K562 (cell line): ENCODE measurements at regions not wholly inside any gene's neighbourhood (a gene's known extent, or its start where the extent isn't known, plus 50 kb on each side); places are given as distances from the start of the nearest gene placed in this dataset.

Experiments used
- ATAC-seq: fragments of 200-7000 bp; cut with Tn5 transposase; 3 replicates; pipeline ENCODE4 v1.9.1; 2020; ENCODE audit warnings: moderate library complexity
- BruUV-seq: library from RNA; stranded (reverse); fragments of 400-500 nt; replicated peaks from 2 replicates; lab custom pipeline; 2021; lab: Mats Ljungman, UMichigan
- CTCF ChIA-PET: fragments of 300-600 bp; formaldehyde crosslinking; extraction: SDS; loops from one replicate; lab custom pipeline; 2021; ENCODE audit warnings: low intra/inter-chr PET ratio; lab: Yijun Ruan, JAX
- POLR2A ChIA-PET: fragments of 300-600, 350-650 bp; sonication (Branson Sonifier 250); formaldehyde crosslinking; extraction: SDS; loops from one replicate; lab custom pipeline; 2021; ENCODE audit warnings: antibody characterized with exemption, inconsistent platforms; lab: Yijun Ruan, JAX
- DNase-seq, 4 experiments: peaks; one replicate each; pipeline versions ENCODE4 v3.0.0 to v3.0.0-alpha.2; 2011 to 2018; ENCODE audit warnings: low spot score in 3 of 4, mixed read lengths in 3 of 4; ENCODE audit errors: extremely low read depth in 1 of 4
- FAIRE-seq: peaks from 2 replicates; lab custom pipeline; 2011; peaks lifted over from hg19 to GRCh38; lab: Jason Lieb, UNC
- H2AFZ ChIP-seq: 2 replicates; pipeline ENCODE4 v1.6.0; 2011; ENCODE audit warnings: low read depth, low read length, control low read depth, inconsistent platforms
- H3K27ac ChIP-seq: fragments of 200-600 bp; 3 replicates; pipeline ENCODE4 v1.8.0; 2011; ENCODE audit warnings: low read depth, mild to moderate bottlenecking, control low read depth, inconsistent platforms, low read length, moderate library complexity, mixed read lengths; ENCODE audit errors: extremely low read depth
- H3K27me3 ChIP-seq, 2 experiments: fragments of 300-600 bp in 1 of 2; 2 replicates in 1 of 2; 3 replicates in 1 of 2; pipeline versions ENCODE4 v1.6.0 to v1.8.0; 2011; ENCODE audit warnings: inconsistent platforms in 2 of 2, low read length in 2 of 2, mild to moderate bottlenecking in 1 of 2, mixed read lengths in 1 of 2, moderate library complexity in 1 of 2; ENCODE audit not compliant: control insufficient read depth in 2 of 2, insufficient read depth in 2 of 2
- H3K36me3 ChIP-seq: fragments of 300-600 bp; 3 replicates; pipeline ENCODE4 v1.8.0; 2011; ENCODE audit warnings: mild to moderate bottlenecking, low read length, inconsistent platforms; ENCODE audit not compliant: control insufficient read depth, insufficient read depth
- H3K4me1 ChIP-seq, 2 experiments: fragments of 200-600 bp in 1 of 2; replicated peaks in 1 of 2; 2 replicates in 1 of 2; 3 replicates in 1 of 2; pipeline versions ENCODE4 v1.5.1 to v1.8.0; 2011; ENCODE audit warnings: inconsistent platforms in 2 of 2, low read length in 2 of 2, mild to moderate bottlenecking in 1 of 2, mixed read lengths in 1 of 2, moderate library complexity in 1 of 2; ENCODE audit not compliant: control insufficient read depth in 2 of 2, insufficient read depth in 2 of 2
- H3K4me2 ChIP-seq: 2 replicates; pipeline ENCODE4 v1.6.1; 2011; ENCODE audit warnings: low read length, control low read depth, inconsistent platforms, mixed read lengths; ENCODE audit not compliant: insufficient read depth
- H3K4me3 ChIP-seq: fragments of 200-600 bp; sonication (generic), shearing (Covaris generic); 2 replicates; pipeline ENCODE4 v1.5.1; 2016; ENCODE audit warnings: control low read depth, inconsistent platforms
- H3K79me2 ChIP-seq: fragments of 200-600 bp; 3 replicates; pipeline ENCODE4 v1.8.0; 2011; ENCODE audit warnings: low read length, inconsistent platforms; ENCODE audit not compliant: control insufficient read depth, insufficient read depth
- H3K9ac ChIP-seq, 2 experiments: 2 replicates each; pipeline versions ENCODE4 v1.6.0 to v1.6.1; 2011; ENCODE audit warnings: low read depth in 2 of 2, low read length in 2 of 2, control low read depth in 1 of 2, inconsistent platforms in 1 of 2, mild to moderate bottlenecking in 1 of 2, mixed read lengths in 1 of 2; ENCODE audit not compliant: insufficient read depth in 1 of 2
- H3K9me1 ChIP-seq: one replicate; pipeline ENCODE4 v1.6.0; 2011; ENCODE audit warnings: inconsistent platforms, mild to moderate bottlenecking, low read length, moderate library complexity; ENCODE audit not compliant: control insufficient read depth, insufficient read depth
- H3K9me3 ChIP-seq: replicated peaks from 2 replicates; pipeline ENCODE4 v1.5.1; 2011; ENCODE audit warnings: low read depth, low read length, inconsistent platforms; ENCODE audit not compliant: control insufficient read depth, insufficient read depth
- H4K20me1 ChIP-seq: replicated peaks from 2 replicates; pipeline ENCODE4 v1.6.1; 2011; ENCODE audit warnings: low read length, inconsistent platforms, mixed read lengths; ENCODE audit not compliant: control insufficient read depth, insufficient read depth
- AFF1 ChIP-seq, 2 experiments: fragments of 450-650 bp; IDR thresholded peaks; 2 replicates each; pipeline ENCODE4 v1.6.1; 2018; ENCODE audit warnings: mild to moderate bottlenecking in 2 of 2, low read depth in 1 of 2; ENCODE audit not compliant: partially characterized antibody in 2 of 2
- ARHGAP35 ChIP-seq: fragments of 450-650 bp; IDR thresholded peaks from 2 replicates; pipeline ENCODE4 v1.6.1; 2018; ENCODE audit not compliant: partially characterized antibody
- BCOR ChIP-seq: fragments of 450-650 bp; IDR thresholded peaks from 2 replicates; pipeline ENCODE4 v1.6.1; 2016
- C11orf30 ChIP-seq: fragments of 450-650 bp; IDR thresholded peaks from 2 replicates; pipeline ENCODE4 v1.6.1; 2016; ENCODE audit warnings: low read depth, mild to moderate bottlenecking
- DACH1 ChIP-seq: fragments of 450-650 bp; IDR thresholded peaks from 2 replicates; pipeline ENCODE4 v1.6.1; 2018; ENCODE audit not compliant: partially characterized antibody
- DEAF1 ChIP-seq: fragments of 450-650 bp; formaldehyde crosslinking; IDR thresholded peaks from 2 replicates; pipeline ENCODE4 v1.4.0; 2020; ENCODE audit warnings: mild to moderate bottlenecking, moderate library complexity
- ETS2 ChIP-seq: IDR thresholded peaks from 2 replicates; pipeline ENCODE4 v1.6.1; 2016; ENCODE audit warnings: borderline replicate concordance, missing genetic modification characterization, mild to moderate bottlenecking, moderate library complexity, missing compliant biosample characterization; ENCODE audit not compliant: poor library complexity, severe bottlenecking
- HNRNPUL1 ChIP-seq: fragments of 200-400 bp; formaldehyde crosslinking; IDR thresholded peaks from 2 replicates; pipeline ENCODE4 v1.6.1; 2017; ENCODE audit warnings: low read length
- MAX ChIP-seq: sonication (generic); formaldehyde crosslinking; IDR thresholded peaks from 2 replicates; pipeline ENCODE4 v1.9.0; 2022; ENCODE audit warnings: mild to moderate bottlenecking, missing genetic modification reagents
- MEF2D ChIP-seq: conservative IDR thresholded peaks from 2 replicates; pipeline ENCODE4 v1.6.1; 2016; ENCODE audit warnings: low read depth, missing genetic modification characterization, missing compliant biosample characterization
- NFYB ChIP-seq: IDR thresholded peaks from 2 replicates; pipeline ENCODE4 v1.6.1; 2011; ENCODE audit warnings: mild to moderate bottlenecking, moderate library complexity; ENCODE audit not compliant: insufficient read length; ENCODE audit errors: extremely low read depth
- TBP ChIP-seq: optimal IDR thresholded peaks from 2 replicates; pipeline ENCODE3; 2011; ENCODE audit warnings: low read depth, low read length, improper control_type of control experiment
- TFAP4 ChIP-seq: sonication (generic); formaldehyde crosslinking; IDR thresholded peaks from 2 replicates; pipeline ENCODE4 v1.8.0; 2022; ENCODE audit warnings: missing genetic modification reagents, mild to moderate bottlenecking, moderate library complexity, borderline replicate concordance
- ZBTB2 ChIP-seq: fragments of 450-650 bp; IDR thresholded peaks from 2 replicates; pipeline ENCODE4 v1.6.1; 2016; ENCODE audit warnings: antibody characterized with exemption
- ZNF175 ChIP-seq: fragments of 200-800 bp; sonication (Bioruptor generic); IDR thresholded peaks from 2 replicates; pipeline ENCODE4 v1.6.1; 2016; ENCODE audit warnings: low read depth, mild to moderate bottlenecking, missing genetic modification characterization, missing compliant biosample characterization
- ZNF444 ChIP-seq: fragments of 250-450 bp; sonication (Bioruptor Pico); IDR thresholded peaks from 2 replicates; pipeline ENCODE4 v1.4.0; 2020; ENCODE audit warnings: mild to moderate bottlenecking, moderate library complexity
- in situ Hi-C: fragments of 300-500 bp; cut with MboI; formaldehyde crosslinking; loops from 4 replicates; pipeline ENCODE4 v1.15.0; 2018; ENCODE audit warnings: inconsistent platforms, mixed read lengths
- intact Hi-C: fragments of 100-400 bp; cut with micrococcal nuclease; formaldehyde crosslinking; loops from 2 replicates; pipeline ENCODE4 v1.14.2; 2022

GRCh38 chr1:222006715-222007114 lies 264.8 kb upstream of the DUSP10 start:
- H3K27ac ChIP-seq: no peak overlapping the region
- no peaks in the 10 kb centered on the region for H3K36me3 ChIP-seq
- no peak overlapping the region for H3K4me3 ChIP-seq
- ChIA-PET POLR2A (no interaction called here), CTCF (no interaction called here)
- in situ Hi-C loops (no loop called here), intact Hi-C loops (loop anchor here (5.0 to 10.0 kb wide), 3 partner anchors 89 to 448 kb away; partner anchors contain the start of gene DUSP10)
- no TSS peak for BruUV-seq
- H3K9ac ChIP-seq: no peak overlapping the region
- ATAC-seq (no peak), FAIRE-seq (no peak), DNase-seq (no peak)
- no peaks in the 10 kb centered on the region for H3K9me1 ChIP-seq
- H3K4me1 ChIP-seq: no peaks in the 10 kb centered on the region
- H4K20me1 ChIP-seq: no peaks in the 10 kb centered on the region
- H3K27me3 ChIP-seq: no peaks in the 10 kb centered on the region
- H3K79me2 ChIP-seq: no peaks in the 10 kb centered on the region
- no peak overlapping the region for H2AFZ ChIP-seq
- H3K9me3 ChIP-seq: no peaks in the 10 kb centered on the region
- no peak overlapping the region for H3K4me2 ChIP-seq
- TF ChIP-seq BCOR (no peak), NFYB (no peak), ARHGAP35 (no peak), ETS2 (no peak), HNRNPUL1 (no peak), MEF2D (tag) (no peak), AFF1 (IDR thresholded peaks at IDR 0.05; ENCODE audit: low read depth in 1 of 2, partially characterized antibody in 2 of 2) (no peak), ZBTB2 (no peak), MAX (CRISPR knock-in tag) (no peak), DEAF1 (CRISPR knock-in tag) (no peak), ZNF444 (no peak), TBP (no peak), TFAP4 (CRISPR knock-in tag) (no peak), ZNF175 (CRISPR knock-in tag) (no peak), C11orf30 (no peak), DACH1 (no peak)
